Pancreas (tissue), 10 donors: ENCODE measurements at regions not wholly inside any gene's neighbourhood (a gene's known extent, or its start where the extent isn't known, plus 50 kb on each side); places are given as distances from the start of the nearest gene placed in this dataset.

Experiments used
- ATAC-seq, 4 donors: fragments of 200-7000 bp; cut with Tn5 transposase; one replicate each; pipeline versions ENCODE4 v1.8.0 to v1.9.1; 2020; ENCODE audit warnings: mild to moderate bottlenecking in 4 of 4, moderate library complexity in 4 of 4
- DNase-seq, 6 donors: peaks; one replicate each; pipeline ENCODE4 v3.0.0-alpha.2; 2020
- FAIRE-seq: peaks from 2 replicates; lab custom pipeline; 2012; peaks lifted over from hg19 to GRCh38; lab: Jason Lieb, UNC
- H3K27ac ChIP-seq, 4 donors: fragments of 200-600 bp; sonication (generic); 1 replicate in 3 of 4; 2 replicates in 1 of 4; pipeline versions ENCODE4 v1.5.0 to v1.8.0; 2020
- H3K27me3 ChIP-seq, 4 donors: fragments of 200-600 bp; one replicate each; pipeline ENCODE4 v1.8.0; 2021
- H3K36me3 ChIP-seq, 3 donors: fragments of 200-600 bp; sonication (generic) in 1 of 3; one replicate each; pipeline versions ENCODE4 v1.5.0 to v1.8.0; 2020 to 2021
- H3K4me1 ChIP-seq, 3 donors: fragments of 200-600 bp; one replicate each; pipeline ENCODE4 v1.8.0; 2021
- H3K4me3 ChIP-seq, 4 donors: fragments of 200-600 bp; sonication (generic) in 2 of 4; one replicate each; pipeline versions ENCODE4 v1.5.0 to v1.8.0; 2020 to 2021
- H3K9me3 ChIP-seq, 4 donors: fragments of 200-600 bp; one replicate each; pipeline ENCODE4 v1.8.0; 2021
- WGBS, 2 donors: extraction: QIAGEN DNeasy Blood & Tissue Kit; methylation state at CpG; one replicate each; pipeline ENCODE4 v1.1.7; 2013; 5-methylcytosine and 5-hydroxymethylcytosine counted together
- intact Hi-C, 3 donors: fragments of 100-400 bp; cut with DNase I; formaldehyde crosslinking; loops; one replicate each; pipeline versions ENCODE4 v1.11.1 to v1.14.2; 2022
- TF ChIP-seq, protein P1 (sequence below), 4 donors: fragments of 200-600 bp; sonication (generic) in 3 of 4; IDR thresholded peaks; one replicate each; pipeline versions ENCODE4 v1.5.0 to v1.8.0; 2021; ENCODE audit warnings: antibody characterized with exemption in 4 of 4
- donor health status: healthy with polysubstance abuse.
- donor health status: DM: no; HTN: no; CAD: no; lungs with moderate emphysema.
- donor health status: DM: no; HTN: no; CAD: no.
- donor health status: control.
- donor health status: control.
- donor health status: Bipolar disorder and iron deficiency.
- donor health status: DM: yes; HTN: yes; CAD: no.
- donor health status: DM: no; HTN: no; CAD: no.
- donor health status: DM: no; HTN: no; CAD: no.
- donor health status: DM: yes; HTN: yes; CAD: no.

DNA sequence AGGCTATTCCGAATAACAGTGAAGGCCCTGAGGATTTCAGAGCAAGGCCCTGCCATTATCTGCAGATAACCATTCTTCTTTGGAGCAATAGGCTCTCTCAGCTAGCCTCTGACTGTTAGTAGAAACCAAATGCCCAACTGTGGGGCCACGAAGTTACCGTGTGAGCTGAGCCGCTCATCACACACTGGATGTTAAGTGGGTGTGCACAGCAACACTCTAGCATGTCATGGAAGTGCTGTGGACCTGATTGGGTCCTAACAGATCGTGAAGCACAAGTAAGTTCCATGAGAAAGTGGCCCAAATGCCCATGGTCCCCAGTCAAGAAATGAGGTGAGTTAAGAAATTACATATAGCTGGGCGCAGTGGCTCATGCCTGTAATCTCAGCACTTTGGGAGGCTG lies 190.4 kb downstream of the ALG10 start:
- ATAC-seq (no peak), FAIRE-seq (no peak), DNase-seq (no peak)
- intact Hi-C loops, result loop anchor here in 1 of 3 donors (10.0 kb wide), 1 partner anchor 88 kb away; no protein-coding TSS in a partner anchor
- Histone ChIP-seq H3K36me3 (no peaks in the 10 kb centered on the region), H3K27me3 (no peaks in the 10 kb centered on the region), H3K4me3 (no peak overlapping the region), H3K9me3 (no peaks in the 10 kb centered on the region), H3K4me1 (no peaks in the 10 kb centered on the region), H3K27ac (no peak overlapping the region)
- 76 to 81% methylated on average over 6 of the region's 6 CpGs for WGBS, 2 donors
- TF ChIP-seq, protein P1, sequence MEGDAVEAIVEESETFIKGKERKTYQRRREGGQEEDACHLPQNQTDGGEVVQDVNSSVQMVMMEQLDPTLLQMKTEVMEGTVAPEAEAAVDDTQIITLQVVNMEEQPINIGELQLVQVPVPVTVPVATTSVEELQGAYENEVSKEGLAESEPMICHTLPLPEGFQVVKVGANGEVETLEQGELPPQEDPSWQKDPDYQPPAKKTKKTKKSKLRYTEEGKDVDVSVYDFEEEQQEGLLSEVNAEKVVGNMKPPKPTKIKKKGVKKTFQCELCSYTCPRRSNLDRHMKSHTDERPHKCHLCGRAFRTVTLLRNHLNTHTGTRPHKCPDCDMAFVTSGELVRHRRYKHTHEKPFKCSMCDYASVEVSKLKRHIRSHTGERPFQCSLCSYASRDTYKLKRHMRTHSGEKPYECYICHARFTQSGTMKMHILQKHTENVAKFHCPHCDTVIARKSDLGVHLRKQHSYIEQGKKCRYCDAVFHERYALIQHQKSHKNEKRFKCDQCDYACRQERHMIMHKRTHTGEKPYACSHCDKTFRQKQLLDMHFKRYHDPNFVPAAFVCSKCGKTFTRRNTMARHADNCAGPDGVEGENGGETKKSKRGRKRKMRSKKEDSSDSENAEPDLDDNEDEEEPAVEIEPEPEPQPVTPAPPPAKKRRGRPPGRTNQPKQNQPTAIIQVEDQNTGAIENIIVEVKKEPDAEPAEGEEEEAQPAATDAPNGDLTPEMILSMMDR (IDR thresholded peaks at IDR 0.05), result no peak

- no peaks in the 10 kb centered on the region for H3K36me3 ChIP-seq
- FAIRE-seq (no peak), ATAC-seq (no peak), DNase-seq (no peak)
- H3K27ac ChIP-seq, result no peak overlapping the region
- intact Hi-C loops, result loop anchor here in 1 of 3 donors (10.0 kb wide), 1 partner anchor 89 kb away; no protein-coding TSS in a partner anchor
- no peaks in the 10 kb centered on the region for H3K9me3 ChIP-seq
- H3K4me1 ChIP-seq, result peaks cover 0 to 3% (median 0%) of the 10 kb centered on the region in 3 donors
- no peaks in the 10 kb centered on the region for H3K27me3 ChIP-seq
- TF ChIP-seq, protein P1 (IDR thresholded peaks at IDR 0.05), result no peak
- H3K4me3 ChIP-seq, result no peak overlapping the region
- WGBS, 2 donors, result 74 to 83% methylated on average over 9 of the region's 9 CpGs
Measured at GRCh38 chr12:34214011-34214410, 191.7 kb downstream of the ALG10 start.

GRCh38 chr12:34215213-34215892 lies 193.1 kb downstream of the ALG10 start:
- H3K9me3 ChIP-seq, result no peaks in the 10 kb centered on the region
- FAIRE-seq (no peak), ATAC-seq (no peak), DNase-seq (no peak)
- intact Hi-C loops, result loop anchor here in 1 of 3 donors (10.0 kb wide), 1 partner anchor 91 kb away; no protein-coding TSS in a partner anchor
- no peaks in the 10 kb centered on the region for H3K36me3 ChIP-seq
- H3K27me3 ChIP-seq, result no peaks in the 10 kb centered on the region
- H3K27ac ChIP-seq, result no peak overlapping the region
- H3K4me3 ChIP-seq, result no peak overlapping the region
- TF ChIP-seq, protein P1 (IDR thresholded peaks at IDR 0.05), result no peak
- peaks cover 0 to 3% (median 0%) of the 10 kb centered on the region in 3 donors for H3K4me1 ChIP-seq
- WGBS, 2 donors, result 73 to 79% methylated on average over 18 of the region's 18 CpGs

GRCh38 chr12:34215893-34216285 lies 193.6 kb downstream of the ALG10 start:
- DNase-seq (no peak), FAIRE-seq (no peak), ATAC-seq (no peak)
- 88 to 96% methylated on average over 12 of the region's 12 CpGs for WGBS, 2 donors
- no peak overlapping the region for H3K27ac ChIP-seq
- H3K36me3 ChIP-seq, result no peaks in the 10 kb centered on the region
- no peak overlapping the region for H3K4me3 ChIP-seq
- TF ChIP-seq, protein P1 (IDR thresholded peaks at IDR 0.05), result no peak
- H3K9me3 ChIP-seq, result no peaks in the 10 kb centered on the region
- no peaks in the 10 kb centered on the region for H3K27me3 ChIP-seq
- peaks cover 0 to 3% (median 0%) of the 10 kb centered on the region in 3 donors for H3K4me1 ChIP-seq
- intact Hi-C loops, result loop anchor here in 1 of 3 donors (10.0 kb wide), 1 partner anchor 91 kb away; no protein-coding TSS in a partner anchor

DNA sequence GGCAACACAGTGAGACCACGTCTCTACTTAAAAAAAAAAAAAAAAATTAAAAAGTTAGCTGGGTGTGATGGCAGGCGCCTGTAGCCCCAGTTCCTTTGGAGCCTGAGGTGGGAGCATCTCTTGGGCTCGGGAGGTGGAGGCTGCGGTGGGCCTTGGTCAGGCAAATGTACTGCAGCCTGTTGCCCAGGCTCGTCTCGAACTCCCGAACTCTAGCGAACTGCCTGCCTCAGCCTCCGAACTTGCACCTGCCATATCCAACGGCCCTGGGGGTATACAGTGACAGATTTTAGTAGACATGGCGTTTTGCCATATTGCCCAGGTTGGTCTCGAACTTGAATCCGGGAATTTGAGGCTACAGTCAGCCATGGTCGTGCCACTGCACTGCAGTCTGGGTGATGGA lies 195.4 kb downstream of the ALG10 start:
- ATAC-seq (no peak), DNase-seq (no peak), FAIRE-seq (no peak)
- Histone ChIP-seq H3K27me3 (no peaks in the 10 kb centered on the region), H3K4me3 (no peak overlapping the region), H3K36me3 (no peaks in the 10 kb centered on the region), H3K27ac (no peak overlapping the region), H3K9me3 (no peaks in the 10 kb centered on the region), H3K4me1 (peaks cover 0 to 3% (median 0%) of the 10 kb centered on the region in 3 donors)
- intact Hi-C loops, result loop anchor here in 1 of 3 donors (10.0 kb wide), 1 partner anchor 93 kb away; no protein-coding TSS in a partner anchor
- TF ChIP-seq, protein P1 (IDR thresholded peaks at IDR 0.05), result no peak
- 75 to 76% methylated on average over 14 of the region's 14 CpGs for WGBS, 2 donors
